ENCODE measurements at regions not wholly inside any gene's neighbourhood (a gene's known extent, or its start where the extent isn't known, plus 50 kb on each side); places are given as distances from the start of the nearest gene placed in this dataset.

DNA sequence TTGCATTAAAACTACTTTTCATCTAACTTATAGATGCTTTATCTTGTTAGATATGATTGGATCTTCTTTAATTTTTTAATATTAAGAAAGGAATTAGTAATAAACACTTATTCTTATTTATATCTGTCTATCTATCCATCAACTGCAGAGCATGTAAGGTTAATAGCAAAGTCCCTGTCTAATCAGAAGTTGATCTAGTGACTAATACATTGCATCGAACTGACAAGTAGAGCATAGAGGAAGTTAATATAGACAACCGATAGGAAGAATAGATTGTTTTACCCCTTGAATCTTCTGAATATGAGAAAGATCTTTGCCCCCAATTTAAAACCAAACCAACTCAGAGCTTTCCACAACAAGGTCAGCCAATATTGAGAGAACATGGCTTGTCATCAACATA lies 862.0 kb upstream of the CDH6 start:
- TF ChIP-seq EZH2 (IDR thresholded peaks at IDR 0.05; ENCODE audit: low read length, missing control alignments), result no peak
- TF ChIP-seq, protein P1, sequence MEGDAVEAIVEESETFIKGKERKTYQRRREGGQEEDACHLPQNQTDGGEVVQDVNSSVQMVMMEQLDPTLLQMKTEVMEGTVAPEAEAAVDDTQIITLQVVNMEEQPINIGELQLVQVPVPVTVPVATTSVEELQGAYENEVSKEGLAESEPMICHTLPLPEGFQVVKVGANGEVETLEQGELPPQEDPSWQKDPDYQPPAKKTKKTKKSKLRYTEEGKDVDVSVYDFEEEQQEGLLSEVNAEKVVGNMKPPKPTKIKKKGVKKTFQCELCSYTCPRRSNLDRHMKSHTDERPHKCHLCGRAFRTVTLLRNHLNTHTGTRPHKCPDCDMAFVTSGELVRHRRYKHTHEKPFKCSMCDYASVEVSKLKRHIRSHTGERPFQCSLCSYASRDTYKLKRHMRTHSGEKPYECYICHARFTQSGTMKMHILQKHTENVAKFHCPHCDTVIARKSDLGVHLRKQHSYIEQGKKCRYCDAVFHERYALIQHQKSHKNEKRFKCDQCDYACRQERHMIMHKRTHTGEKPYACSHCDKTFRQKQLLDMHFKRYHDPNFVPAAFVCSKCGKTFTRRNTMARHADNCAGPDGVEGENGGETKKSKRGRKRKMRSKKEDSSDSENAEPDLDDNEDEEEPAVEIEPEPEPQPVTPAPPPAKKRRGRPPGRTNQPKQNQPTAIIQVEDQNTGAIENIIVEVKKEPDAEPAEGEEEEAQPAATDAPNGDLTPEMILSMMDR (conservative IDR thresholded peaks at IDR 0.05 in 1 of 2, IDR thresholded peaks at IDR 0.05 in 1 of 2; ENCODE audit: low read depth in 1 of 2, low read length in 2 of 2), result no peak
- H3K9me3 ChIP-seq (ENCODE audit: control insufficient read depth, insufficient read depth, low read depth, low read length), result no peaks in the 10 kb centered on the region

DNA sequence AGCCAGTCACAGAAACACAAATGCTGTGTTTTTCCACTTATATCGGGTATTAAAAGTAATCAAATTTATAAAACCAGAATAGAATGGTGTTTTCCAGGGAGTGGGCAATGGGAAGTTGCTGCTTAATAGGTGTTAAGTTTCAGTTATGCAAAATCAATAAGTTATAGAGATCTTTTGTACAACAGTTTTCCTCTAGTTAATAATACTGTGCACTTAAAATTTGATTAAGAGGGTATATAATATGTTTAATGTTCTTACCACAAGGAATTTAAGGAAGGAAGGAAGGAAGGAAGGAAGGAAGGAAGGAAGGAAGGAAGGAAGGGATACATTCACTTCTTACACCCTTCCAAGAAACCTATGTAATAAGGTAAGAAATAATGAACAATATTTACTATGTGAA lies 867.7 kb upstream of the CDH6 start:
- Histone ChIP-seq H3K27me3 (ENCODE audit: control insufficient read depth, insufficient read depth, low read length) (no peaks in the 10 kb centered on the region), H3K9me3 (ENCODE audit: control insufficient read depth, insufficient read depth, low read depth, low read length) (no peaks in the 10 kb centered on the region), H4K20me1 (ENCODE audit: control insufficient read depth, extremely low read depth, insufficient read depth, low read length) (no peaks in the 10 kb centered on the region), H3K36me3 (ENCODE audit: control insufficient read depth, insufficient read depth, low read length) (no peaks in the 10 kb centered on the region), H3K79me2 (ENCODE audit: control insufficient read depth, insufficient read depth, low read length) (no peaks in the 10 kb centered on the region), H3K4me2 (ENCODE audit: extremely low read depth, insufficient read depth, low read length) (no peak overlapping the region), H3K9ac (ENCODE audit: insufficient read depth, low read length) (no peak overlapping the region), H3K4me3 (replicated peaks in 1 of 4; ENCODE audit: control extremely low read depth in 1 of 4, insufficient read depth in 1 of 4, low read depth in 3 of 4, low read length in 4 of 4) (no peak overlapping the region), H2AFZ (ENCODE audit: low read length) (no peak overlapping the region), H3K4me1 (ENCODE audit: control insufficient read depth, extremely low read depth, insufficient read depth, low read length) (no peaks in the 10 kb centered on the region), H3K27ac (ENCODE audit: insufficient read depth, low read length) (no peak overlapping the region)
- DNase-seq (ENCODE audit: low read depth in 2 of 2), result no peak
- TF ChIP-seq, protein P1 (conservative IDR thresholded peaks at IDR 0.05 in 1 of 2, IDR thresholded peaks at IDR 0.05 in 1 of 2; ENCODE audit: low read depth in 1 of 2, low read length in 2 of 2), result no peak

More for the DNA sequence above, 862.0 kb upstream of the CDH6 start:
- Histone ChIP-seq H3K4me2 (ENCODE audit: extremely low read depth, insufficient read depth, low read length) (no peak overlapping the region), H4K20me1 (ENCODE audit: control insufficient read depth, extremely low read depth, insufficient read depth, low read length) (no peaks in the 10 kb centered on the region), H2AFZ (ENCODE audit: low read length) (no peak overlapping the region), H3K27me3 (ENCODE audit: control insufficient read depth, insufficient read depth, low read length) (no peaks in the 10 kb centered on the region), H3K27ac (ENCODE audit: insufficient read depth, low read length) (no peak overlapping the region), H3K4me3 (replicated peaks in 1 of 4; ENCODE audit: control extremely low read depth in 1 of 4, insufficient read depth in 1 of 4, low read depth in 3 of 4, low read length in 4 of 4) (no peak overlapping the region), H3K79me2 (ENCODE audit: control insufficient read depth, insufficient read depth, low read length) (no peaks in the 10 kb centered on the region), H3K36me3 (ENCODE audit: control insufficient read depth, insufficient read depth, low read length) (no peaks in the 10 kb centered on the region), H3K4me1 (ENCODE audit: control insufficient read depth, extremely low read depth, insufficient read depth, low read length) (no peaks in the 10 kb centered on the region), H3K9ac (ENCODE audit: insufficient read depth, low read length) (no peak overlapping the region)
- no peak for DNase-seq (ENCODE audit: low read depth in 2 of 2)

DNA sequence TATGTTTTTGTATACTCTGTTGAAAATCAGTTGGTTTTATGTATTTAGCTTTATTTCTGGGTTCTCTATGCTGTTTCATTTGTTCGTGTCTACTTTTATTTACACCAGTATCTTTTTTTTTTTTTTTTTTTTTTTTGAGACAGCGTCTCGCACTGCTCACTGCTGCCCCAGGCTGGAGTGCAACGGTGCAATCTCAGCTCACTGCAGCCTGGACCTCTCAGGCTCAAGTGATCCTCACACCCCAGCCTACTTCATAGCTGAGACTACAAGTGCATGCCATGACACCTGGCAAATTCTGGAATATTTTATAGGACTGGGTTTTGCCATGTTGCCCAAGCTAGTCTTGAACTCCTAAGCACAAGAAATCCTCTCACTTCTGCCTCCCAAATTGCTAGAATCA lies 869.4 kb upstream of the CDH6 start:
- no peak overlapping the region for H3K27ac ChIP-seq (ENCODE audit: insufficient read depth, low read length)
- H2AFZ ChIP-seq (ENCODE audit: low read length), result no peak overlapping the region
- TF ChIP-seq, protein P1 (conservative IDR thresholded peaks at IDR 0.05 in 1 of 2, IDR thresholded peaks at IDR 0.05 in 1 of 2; ENCODE audit: low read depth in 1 of 2, low read length in 2 of 2), result no peak
- no peak for TF ChIP-seq EZH2 (IDR thresholded peaks at IDR 0.05; ENCODE audit: low read length, missing control alignments)
- H3K4me1 ChIP-seq (ENCODE audit: control insufficient read depth, extremely low read depth, insufficient read depth, low read length), result no peaks in the 10 kb centered on the region
- no peaks in the 10 kb centered on the region for H3K27me3 ChIP-seq (ENCODE audit: control insufficient read depth, insufficient read depth, low read length)
- H3K4me2 ChIP-seq (ENCODE audit: extremely low read depth, insufficient read depth, low read length), result no peak overlapping the region
- H3K9ac ChIP-seq (ENCODE audit: insufficient read depth, low read length), result no peak overlapping the region
- no peaks in the 10 kb centered on the region for H4K20me1 ChIP-seq (ENCODE audit: control insufficient read depth, extremely low read depth, insufficient read depth, low read length)
- H3K9me3 ChIP-seq (ENCODE audit: control insufficient read depth, insufficient read depth, low read depth, low read length), result no peaks in the 10 kb centered on the region
- no peaks in the 10 kb centered on the region for H3K36me3 ChIP-seq (ENCODE audit: control insufficient read depth, insufficient read depth, low read length)
- no peak overlapping the region for H3K4me3 ChIP-seq (replicated peaks in 1 of 4; ENCODE audit: control extremely low read depth in 1 of 4, insufficient read depth in 1 of 4, low read depth in 3 of 4, low read length in 4 of 4)
- no peaks in the 10 kb centered on the region for H3K79me2 ChIP-seq (ENCODE audit: control insufficient read depth, insufficient read depth, low read length)
- DNase-seq (ENCODE audit: low read depth in 2 of 2), result no peak

Measured in fibroblast of lung (primary cell).